MCF 10A (cell line): ENCODE measurements at regions not wholly inside any gene's neighbourhood (a gene's known extent, or its start where the extent isn't known, plus 50 kb on each side); places are given as distances from the start of the nearest gene placed in this dataset.

Source experiments
- BruUV-seq: library from RNA; stranded (reverse); fragments of 400-500 nt; replicated peaks from 2 replicates; lab custom pipeline; 2021; lab: Mats Ljungman, UMichigan
- CTCF ChIA-PET: fragments of 300-600 bp; sonication (Branson Sonifier 250); formaldehyde crosslinking; extraction: SDS; loops from one replicate; lab custom pipeline; 2021; ENCODE audit warnings: antibody characterized with exemption, inconsistent platforms; lab: Yijun Ruan, JAX
- POLR2A ChIA-PET: fragments of 300-600, 350-650 bp; sonication (Branson Sonifier 250); formaldehyde crosslinking; extraction: SDS; loops from one replicate; lab custom pipeline; 2020; ENCODE audit warnings: antibody characterized with exemption, inconsistent platforms; lab: Yijun Ruan, JAX
- DNase-seq: peaks from one replicate; pipeline ENCODE4 v3.0.0-alpha.2; 2018; ENCODE audit not compliant: unreplicated experiment
- H3K27ac Mint-ChIP-seq: one replicate; pipeline ENCODE4 v1.8.0; 2022; ENCODE audit warnings: mild to moderate bottlenecking, low read depth, mixed read lengths; ENCODE audit not compliant: unreplicated experiment
- H3K27me3 Mint-ChIP-seq: one replicate; pipeline ENCODE4 v1.8.0; 2022; ENCODE audit warnings: mixed read lengths; ENCODE audit not compliant: insufficient read depth, unreplicated experiment
- H3K36me3 Mint-ChIP-seq: one replicate; pipeline ENCODE4 v1.8.0; 2022; ENCODE audit warnings: mild to moderate bottlenecking, moderate library complexity, mixed read lengths; ENCODE audit not compliant: insufficient read depth, unreplicated experiment
- H3K4me1 Mint-ChIP-seq: one replicate; pipeline ENCODE4 v1.8.0; 2022; ENCODE audit warnings: mixed read lengths; ENCODE audit not compliant: insufficient read depth, unreplicated experiment
- H3K4me3 Mint-ChIP-seq: one replicate; pipeline ENCODE4 v1.8.0; 2022; ENCODE audit warnings: mild to moderate bottlenecking, moderate library complexity, mixed read lengths; ENCODE audit not compliant: unreplicated experiment
- H3K9me3 Mint-ChIP-seq: one replicate; pipeline ENCODE4 v1.8.0; 2022; ENCODE audit warnings: mixed read lengths; ENCODE audit not compliant: unreplicated experiment
- CTCF ChIP-seq: fragments of 200-600 bp; IDR thresholded peaks from one replicate; pipeline ENCODE4 v1.8.0; 2022; ENCODE audit warnings: antibody characterized with exemption, mild to moderate bottlenecking; ENCODE audit not compliant: unreplicated experiment
- intact Hi-C: fragments of 100-400 bp; cut with micrococcal nuclease; formaldehyde crosslinking; loops from 2 replicates; pipeline ENCODE4 v1.14.1; 2022

- BruUV-seq: no TSS peak
- Mint-ChIP-seq H3K27me3 (no peaks in the 10 kb centered on the region), H3K9me3 (peaks cover 39% of the 10 kb centered on the region), H3K4me3 (no peak overlapping the region), H3K27ac (no peak overlapping the region), H3K4me1 (no peaks in the 10 kb centered on the region), H3K36me3 (no peaks in the 10 kb centered on the region)
- intact Hi-C loops: no loop called here
- no peak for TF ChIP-seq CTCF
- POLR2A ChIA-PET: no interaction called here
- no peak for DNase-seq
- CTCF ChIA-PET: no interaction called here
Observed at GRCh38 chr14:25570483-25570882, 520.5 kb upstream of the STXBP6 start.

- TF ChIP-seq CTCF: no peak
- BruUV-seq: no TSS peak
- Mint-ChIP-seq H3K4me3 (no peak overlapping the region), H3K27me3 (no peaks in the 10 kb centered on the region), H3K27ac (no peak overlapping the region), H3K9me3 (peaks cover 41% of the 10 kb centered on the region), H3K4me1 (no peaks in the 10 kb centered on the region), H3K36me3 (peaks cover 5% of the 10 kb centered on the region)
- ChIA-PET CTCF (interaction anchor here (0.6 kb wide), 1 partner anchor 18 kb away, joined by 3 read pairs; no protein-coding TSS in a partner anchor), POLR2A (no interaction called here)
- intact Hi-C loops: no loop called here
- DNase-seq: no peak
Observed at GRCh38 chr14:25557466-25557865, 507.5 kb upstream of the STXBP6 start.

GRCh38 chr14:25552826-25553225 lies 502.9 kb upstream of the STXBP6 start:
- no peak for DNase-seq
- Mint-ChIP-seq H3K27ac (no peak overlapping the region), H3K27me3 (no peaks in the 10 kb centered on the region), H3K36me3 (no peaks in the 10 kb centered on the region), H3K9me3 (peaks cover 43% of the 10 kb centered on the region), H3K4me3 (no peak overlapping the region), H3K4me1 (no peaks in the 10 kb centered on the region)
- ChIA-PET POLR2A (no interaction called here), CTCF (no interaction called here)
- intact Hi-C loops: no loop called here
- TF ChIP-seq CTCF: no peak
- no TSS peak for BruUV-seq

- no TSS peak for BruUV-seq
- CTCF ChIA-PET: interaction anchor here (0.7 kb wide), 1 partner anchor 145 kb away, joined by 3 read pairs; no protein-coding TSS in a partner anchor
- H3K27me3 Mint-ChIP-seq: no peaks in the 10 kb centered on the region
- no peak overlapping the region for H3K27ac Mint-ChIP-seq
- H3K4me3 Mint-ChIP-seq: no peak overlapping the region
- POLR2A ChIA-PET: no interaction called here
- H3K9me3 Mint-ChIP-seq: peaks cover 44% of the 10 kb centered on the region
- intact Hi-C loops: no loop called here
- TF ChIP-seq CTCF: no peak
- no peak for DNase-seq
- no peaks in the 10 kb centered on the region for H3K4me1 Mint-ChIP-seq
- H3K36me3 Mint-ChIP-seq: no peaks in the 10 kb centered on the region
Observed at GRCh38 chr14:25551674-25552073, 501.7 kb upstream of the STXBP6 start.
